Fibroblast of pulmonary artery (primary cell): ENCODE measurements at regions not wholly inside any gene's neighbourhood (a gene's known extent, or its start where the extent isn't known, plus 50 kb on each side); places are given as distances from the start of the nearest gene placed in this dataset.

Source experiments
- DNase-seq: peaks from one replicate; pipeline ENCODE4 v3.0.0-alpha.2; 2010; ENCODE audit warnings: low read depth
- H3K4me3 ChIP-seq: replicated peaks from 2 replicates; pipeline ENCODE4 v1.5.1; 2011; ENCODE audit warnings: low read depth, mild to moderate bottlenecking, control low read depth, low read length, moderate library complexity
- TF ChIP-seq, protein P1 (sequence below): IDR thresholded peaks from 2 replicates; pipeline ENCODE4 v1.5.1; 2011; ENCODE audit warnings: mild to moderate bottlenecking, control low read depth, low read length, inconsistent platforms; ENCODE audit errors: missing control alignments

DNA sequence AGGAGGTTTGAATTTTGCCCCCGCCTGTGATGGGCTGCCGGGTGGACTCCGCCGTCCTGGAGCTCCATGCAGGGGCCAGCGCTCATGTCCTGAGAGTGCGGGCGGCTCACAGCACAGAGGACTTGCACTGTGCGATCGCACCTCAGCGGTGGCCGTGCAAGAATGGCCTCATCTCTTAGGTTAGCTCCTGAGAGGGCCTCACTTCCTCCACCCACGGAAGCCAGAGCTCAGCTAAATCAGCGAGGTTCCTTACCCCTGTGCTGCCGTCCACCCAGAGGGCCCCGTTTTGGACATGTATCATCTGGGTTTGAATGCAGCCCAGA lies 72.0 kb upstream of the PCSK6 start:
- no peak for DNase-seq
- H3K4me3 ChIP-seq: no peak overlapping the region
- TF ChIP-seq, protein P1, sequence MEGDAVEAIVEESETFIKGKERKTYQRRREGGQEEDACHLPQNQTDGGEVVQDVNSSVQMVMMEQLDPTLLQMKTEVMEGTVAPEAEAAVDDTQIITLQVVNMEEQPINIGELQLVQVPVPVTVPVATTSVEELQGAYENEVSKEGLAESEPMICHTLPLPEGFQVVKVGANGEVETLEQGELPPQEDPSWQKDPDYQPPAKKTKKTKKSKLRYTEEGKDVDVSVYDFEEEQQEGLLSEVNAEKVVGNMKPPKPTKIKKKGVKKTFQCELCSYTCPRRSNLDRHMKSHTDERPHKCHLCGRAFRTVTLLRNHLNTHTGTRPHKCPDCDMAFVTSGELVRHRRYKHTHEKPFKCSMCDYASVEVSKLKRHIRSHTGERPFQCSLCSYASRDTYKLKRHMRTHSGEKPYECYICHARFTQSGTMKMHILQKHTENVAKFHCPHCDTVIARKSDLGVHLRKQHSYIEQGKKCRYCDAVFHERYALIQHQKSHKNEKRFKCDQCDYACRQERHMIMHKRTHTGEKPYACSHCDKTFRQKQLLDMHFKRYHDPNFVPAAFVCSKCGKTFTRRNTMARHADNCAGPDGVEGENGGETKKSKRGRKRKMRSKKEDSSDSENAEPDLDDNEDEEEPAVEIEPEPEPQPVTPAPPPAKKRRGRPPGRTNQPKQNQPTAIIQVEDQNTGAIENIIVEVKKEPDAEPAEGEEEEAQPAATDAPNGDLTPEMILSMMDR: no peak

- TF ChIP-seq, protein P1: no peak
- DNase-seq: no peak
- no peak overlapping the region for H3K4me3 ChIP-seq
These were observed 71.4 kb upstream of the PCSK6 start for GRCh38 chr15:101560722-101561583.

DNA sequence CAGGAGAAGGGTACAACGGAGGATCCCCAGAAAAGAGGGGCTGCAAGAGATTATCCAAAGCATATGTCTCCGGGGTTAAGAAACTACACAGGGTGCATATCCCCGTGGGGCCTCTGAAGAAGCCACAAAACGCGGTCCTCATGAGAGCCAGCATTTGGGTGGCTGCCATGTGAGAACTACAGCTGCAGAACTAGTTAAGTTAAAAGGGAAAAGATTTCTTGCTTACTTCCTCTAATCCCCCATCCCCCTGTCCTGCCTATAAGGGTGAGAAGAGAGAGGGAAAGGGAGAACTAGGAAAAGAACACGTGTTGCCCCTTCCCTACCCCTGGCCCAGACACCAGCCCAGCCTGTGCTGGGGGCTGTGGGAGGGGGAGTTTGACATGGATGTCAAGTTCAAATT lies 70.4 kb upstream of the PCSK6 start:
- TF ChIP-seq, protein P1: no peak
- no peak overlapping the region for H3K4me3 ChIP-seq
- no peak for DNase-seq

DNA sequence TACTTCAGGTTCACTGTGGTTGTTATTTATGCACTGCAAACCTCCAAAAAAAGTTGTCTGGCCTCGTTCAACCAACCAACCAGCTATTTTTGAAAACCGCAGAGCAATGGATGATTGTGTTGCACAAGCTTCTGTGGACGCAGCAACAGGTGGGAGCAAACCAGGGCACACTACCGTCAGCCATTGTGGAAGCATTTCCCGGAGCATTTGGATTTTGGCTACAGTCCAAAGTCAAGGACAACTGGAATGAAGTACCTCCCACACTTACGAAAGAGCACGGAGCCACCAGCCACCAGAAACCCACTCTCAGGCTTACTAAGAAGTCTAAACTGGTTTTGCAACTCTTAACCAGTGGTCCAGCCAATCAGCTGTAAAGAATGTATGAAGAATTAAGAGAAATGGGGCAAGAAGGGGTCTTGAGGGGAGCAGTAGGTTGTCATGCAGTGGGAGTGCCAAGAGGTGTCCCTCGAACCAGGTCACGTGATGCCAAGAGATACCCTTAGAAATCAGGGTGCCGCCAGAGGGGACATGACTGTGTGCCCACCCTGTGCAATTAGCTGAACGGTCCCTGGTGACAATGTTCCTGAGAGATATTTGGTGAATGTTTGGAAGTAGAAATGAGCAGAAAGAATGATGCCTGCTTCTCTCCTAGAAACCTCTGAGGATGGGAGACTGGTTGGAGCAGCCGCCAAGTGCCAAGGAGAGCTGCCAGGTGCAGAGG lies 68.9 kb upstream of the PCSK6 start:
- DNase-seq: no peak
- TF ChIP-seq, protein P1: no peak
- no peak overlapping the region for H3K4me3 ChIP-seq

- H3K4me3 ChIP-seq: no peak overlapping the region
- TF ChIP-seq, protein P1: no peak
- no peak for DNase-seq
These were observed 66.8 kb upstream of the PCSK6 start for GRCh38 chr15:101556273-101556672.

DNA sequence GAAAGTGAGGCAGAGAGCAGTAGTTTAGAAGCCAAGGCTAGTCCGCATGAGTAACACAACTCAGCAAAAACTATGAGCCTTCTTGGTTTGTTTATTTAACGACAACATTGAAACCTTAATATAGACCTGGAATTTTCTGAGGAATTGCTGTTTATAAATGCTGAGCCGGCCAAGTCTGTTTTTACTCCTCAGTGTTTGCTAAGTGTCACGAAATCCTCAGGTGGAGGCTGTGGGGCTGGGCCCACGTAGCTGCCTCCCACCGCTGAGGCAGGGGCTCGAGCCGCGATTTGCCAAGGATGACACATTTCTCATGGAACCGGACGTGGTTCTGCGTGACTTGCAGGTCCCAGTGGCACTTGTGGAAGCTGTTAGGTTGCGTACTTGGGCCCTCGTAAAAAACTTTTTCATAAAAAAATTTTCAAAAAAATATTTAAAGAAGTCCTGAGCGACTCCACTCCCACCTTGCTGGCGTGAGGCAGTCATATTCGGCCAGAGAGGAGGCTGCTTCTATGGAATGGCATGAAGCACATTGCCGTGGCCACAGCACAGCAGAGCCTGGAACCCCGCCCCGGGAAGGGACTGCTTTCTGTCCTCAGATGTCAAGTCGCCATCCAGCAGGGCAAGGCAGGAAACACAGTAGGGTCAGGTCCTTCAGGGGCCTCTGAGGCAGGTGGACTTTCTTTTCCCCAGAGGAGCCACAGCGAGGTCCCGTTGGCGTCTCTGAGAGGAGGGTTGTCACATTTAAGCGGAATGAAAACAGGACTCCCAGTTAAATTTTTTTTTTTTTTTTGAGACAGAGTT lies 64.8 kb upstream of the PCSK6 start:
- TF ChIP-seq, protein P1: no peak
- no peak overlapping the region for H3K4me3 ChIP-seq

More for the DNA sequence above, 64.8 kb upstream of the PCSK6 start:
- DNase-seq: no peak
